ENCODE measurements at regions not wholly inside any gene's neighbourhood (a gene's known extent, or its start where the extent isn't known, plus 50 kb on each side); places are given as distances from the start of the nearest gene placed in this dataset.

GRCh38 chr16:35746281-35746962 lies 2287.0 kb downstream of the TP53TG3F start:
- Histone ChIP-seq H3K36me3 (no peaks in the 10 kb centered on the region), H3K27me3 (no peaks in the 10 kb centered on the region), H3K4me1 (no peaks in the 10 kb centered on the region), H3K9me3 (no peaks in the 10 kb centered on the region), H3K27ac (no peak overlapping the region), H3K4me3 (no peak overlapping the region)
- no peak for TF ChIP-seq CTCF (IDR thresholded peaks at IDR 0.05)
- intact Hi-C loops (cut with DNase I) = no loop called here
- peak in 1 of 2 donors; percentile 53 for DNase-seq (ENCODE audit: low spot score in 2 of 2)

- H3K27me3 ChIP-seq = no peaks in the 10 kb centered on the region
- H3K4me3 ChIP-seq = no peak overlapping the region
- H3K4me1 ChIP-seq = no peaks in the 10 kb centered on the region
- intact Hi-C loops (cut with DNase I) = no loop called here
- TF ChIP-seq CTCF (IDR thresholded peaks at IDR 0.05) = no peak
- H3K36me3 ChIP-seq = no peaks in the 10 kb centered on the region
- peak in 1 of 2 donors; percentile 50 for DNase-seq (ENCODE audit: low spot score in 2 of 2)
- no peak overlapping the region for H3K27ac ChIP-seq
- no peaks in the 10 kb centered on the region for H3K9me3 ChIP-seq
These were observed 2287.7 kb downstream of the TP53TG3F start for GRCh38 chr16:35746963-35747657.

GRCh38 chr16:35747658-35748455 lies 2288.4 kb downstream of the TP53TG3F start:
- H3K4me1 ChIP-seq = no peaks in the 10 kb centered on the region
- no peaks in the 10 kb centered on the region for H3K36me3 ChIP-seq
- H3K4me3 ChIP-seq = no peak overlapping the region
- TF ChIP-seq CTCF (IDR thresholded peaks at IDR 0.05) = no peak
- H3K9me3 ChIP-seq = no peaks in the 10 kb centered on the region
- no peak overlapping the region for H3K27ac ChIP-seq
- H3K27me3 ChIP-seq = no peaks in the 10 kb centered on the region
- intact Hi-C loops (cut with DNase I) = no loop called here
- DNase-seq (ENCODE audit: low spot score in 2 of 2) = peak in 1 of 2 donors; percentile 33

- peak in 1 of 2 donors; percentile 50 for DNase-seq (ENCODE audit: low spot score in 2 of 2)
- no peak overlapping the region for H3K4me3 ChIP-seq
- H3K27me3 ChIP-seq = no peaks in the 10 kb centered on the region
- H3K9me3 ChIP-seq = no peaks in the 10 kb centered on the region
- H3K4me1 ChIP-seq = no peaks in the 10 kb centered on the region
- no peak for TF ChIP-seq CTCF (IDR thresholded peaks at IDR 0.05)
- intact Hi-C loops (cut with DNase I) = no loop called here
- H3K27ac ChIP-seq = no peak overlapping the region
- no peaks in the 10 kb centered on the region for H3K36me3 ChIP-seq
These were observed 2289.3 kb downstream of the TP53TG3F start for GRCh38 chr16:35748621-35749252.

GRCh38 chr16:35749253-35750141 lies 2290.1 kb downstream of the TP53TG3F start:
- Histone ChIP-seq H3K4me1 (no peaks in the 10 kb centered on the region), H3K27ac (no peak overlapping the region), H3K27me3 (no peaks in the 10 kb centered on the region), H3K4me3 (no peak overlapping the region), H3K9me3 (no peaks in the 10 kb centered on the region), H3K36me3 (no peaks in the 10 kb centered on the region)
- TF ChIP-seq CTCF (IDR thresholded peaks at IDR 0.05) = no peak
- intact Hi-C loops (cut with DNase I) = no loop called here
- peak in 1 of 2 donors; percentile 56 for DNase-seq (ENCODE audit: low spot score in 2 of 2)
